ENCODE measurements at regions not wholly inside any gene's neighbourhood (a gene's known extent, or its start where the extent isn't known, plus 50 kb on each side); places are given as distances from the start of the nearest gene placed in this dataset.

DNA sequence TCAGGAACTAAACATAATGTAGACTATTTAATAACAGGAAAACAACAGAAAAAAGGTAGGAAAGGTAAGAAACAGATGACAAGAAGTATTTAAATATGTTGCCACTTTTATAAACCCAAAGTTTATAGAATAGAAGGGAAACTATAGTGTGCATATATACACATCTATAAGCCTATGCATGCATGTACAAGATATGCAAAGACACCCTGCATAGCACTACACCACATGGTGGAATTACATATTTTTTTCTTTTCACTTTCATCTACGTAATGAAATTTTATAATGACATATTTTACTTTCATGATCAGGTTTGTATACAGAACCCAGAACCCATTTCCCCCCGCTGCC, 136.8 kb downstream of the MEX3B start:
- DNase-seq (ENCODE audit: low read depth), result no peak
- Histone ChIP-seq H3K4me3 (ENCODE audit: low read depth, low read length) (no peak overlapping the region), H3K36me3 (ENCODE audit: control insufficient read depth, insufficient read depth, low read length) (no peaks in the 10 kb centered on the region), H3K27me3 (ENCODE audit: control insufficient read depth, insufficient read depth, low read length) (no peaks in the 10 kb centered on the region)
- no peak for FAIRE-seq
- TF ChIP-seq, protein P1, sequence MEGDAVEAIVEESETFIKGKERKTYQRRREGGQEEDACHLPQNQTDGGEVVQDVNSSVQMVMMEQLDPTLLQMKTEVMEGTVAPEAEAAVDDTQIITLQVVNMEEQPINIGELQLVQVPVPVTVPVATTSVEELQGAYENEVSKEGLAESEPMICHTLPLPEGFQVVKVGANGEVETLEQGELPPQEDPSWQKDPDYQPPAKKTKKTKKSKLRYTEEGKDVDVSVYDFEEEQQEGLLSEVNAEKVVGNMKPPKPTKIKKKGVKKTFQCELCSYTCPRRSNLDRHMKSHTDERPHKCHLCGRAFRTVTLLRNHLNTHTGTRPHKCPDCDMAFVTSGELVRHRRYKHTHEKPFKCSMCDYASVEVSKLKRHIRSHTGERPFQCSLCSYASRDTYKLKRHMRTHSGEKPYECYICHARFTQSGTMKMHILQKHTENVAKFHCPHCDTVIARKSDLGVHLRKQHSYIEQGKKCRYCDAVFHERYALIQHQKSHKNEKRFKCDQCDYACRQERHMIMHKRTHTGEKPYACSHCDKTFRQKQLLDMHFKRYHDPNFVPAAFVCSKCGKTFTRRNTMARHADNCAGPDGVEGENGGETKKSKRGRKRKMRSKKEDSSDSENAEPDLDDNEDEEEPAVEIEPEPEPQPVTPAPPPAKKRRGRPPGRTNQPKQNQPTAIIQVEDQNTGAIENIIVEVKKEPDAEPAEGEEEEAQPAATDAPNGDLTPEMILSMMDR (IDR thresholded peaks at IDR 0.05; ENCODE audit: insufficient read depth, low read length, severe bottlenecking), result no peak

DNA sequence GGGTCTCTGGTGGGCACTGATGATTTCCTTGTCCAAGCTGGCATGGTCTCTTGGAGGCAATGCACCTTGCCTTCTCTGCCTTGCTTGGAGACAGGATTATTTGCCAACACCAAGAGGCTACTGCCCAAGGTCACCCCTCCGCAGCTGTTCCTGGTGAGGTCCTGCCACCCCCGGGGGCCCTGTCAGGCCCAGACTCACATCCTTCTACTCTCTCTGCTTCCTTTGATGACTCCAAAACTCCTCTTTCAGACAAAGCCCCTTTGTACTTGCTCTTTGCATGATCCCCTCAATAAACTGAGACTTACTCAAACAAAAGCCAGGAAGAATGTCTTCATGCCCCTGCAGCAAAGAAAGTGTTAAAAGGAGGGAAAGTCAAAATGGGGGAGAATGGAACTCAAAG, 137.7 kb downstream of the MEX3B start:
- FAIRE-seq (no peak), DNase-seq (ENCODE audit: low read depth) (no peak)
- no peaks in the 10 kb centered on the region for H3K36me3 ChIP-seq (ENCODE audit: control insufficient read depth, insufficient read depth, low read length)

DNA sequence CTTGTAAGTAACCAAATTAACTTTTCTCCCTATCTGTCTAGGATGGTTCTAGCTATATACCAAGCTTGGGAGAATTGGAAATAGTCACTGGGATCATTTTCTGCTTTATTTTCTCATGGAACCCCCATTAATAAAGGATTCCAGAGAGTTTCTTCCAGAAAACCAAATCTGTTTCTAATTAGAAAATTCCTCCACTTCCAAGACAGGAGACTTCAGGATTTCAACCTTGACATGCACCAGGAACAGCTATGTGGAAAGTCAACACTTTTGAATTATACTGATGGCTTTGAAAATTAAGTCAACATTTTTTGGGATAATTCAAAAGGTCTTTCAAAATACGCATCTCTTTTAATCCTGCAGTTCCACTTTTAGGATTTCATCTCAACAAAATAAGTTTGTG, 138.3 kb downstream of the MEX3B start:
- DNase-seq (ENCODE audit: low read depth), result no peak
- FAIRE-seq, result no peak
- Histone ChIP-seq H3K4me3 (ENCODE audit: low read depth, low read length) (no peak overlapping the region), H3K36me3 (ENCODE audit: control insufficient read depth, insufficient read depth, low read length) (no peaks in the 10 kb centered on the region), H3K27me3 (ENCODE audit: control insufficient read depth, insufficient read depth, low read length) (no peaks in the 10 kb centered on the region)
- TF ChIP-seq, protein P1 (IDR thresholded peaks at IDR 0.05; ENCODE audit: insufficient read depth, low read length, severe bottlenecking), result no peak

More for the DNA sequence above, 137.7 kb downstream of the MEX3B start:
- TF ChIP-seq, protein P1 (IDR thresholded peaks at IDR 0.05; ENCODE audit: insufficient read depth, low read length, severe bottlenecking), result no peak
- Histone ChIP-seq H3K4me3 (ENCODE audit: low read depth, low read length) (no peak overlapping the region), H3K27me3 (ENCODE audit: control insufficient read depth, insufficient read depth, low read length) (no peaks in the 10 kb centered on the region)

DNA sequence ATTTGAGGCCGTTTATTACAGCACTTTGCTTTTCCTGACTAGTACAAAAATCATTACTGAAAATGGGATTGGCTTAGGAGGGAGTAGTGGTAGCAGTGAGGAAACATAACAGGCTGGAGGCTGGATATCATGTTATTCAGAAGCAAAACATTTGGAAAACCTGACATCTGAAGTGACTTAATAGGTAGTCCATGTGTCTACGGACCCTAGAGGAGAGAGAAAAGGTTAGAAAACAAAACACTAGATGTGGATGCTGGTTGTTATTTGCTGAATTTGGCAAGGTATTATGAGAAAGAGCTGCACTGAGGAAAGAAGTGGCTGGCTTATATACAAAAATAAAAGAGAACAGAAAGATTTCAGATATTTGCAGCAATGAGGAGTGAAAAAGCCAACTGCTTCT, 139.9 kb downstream of the MEX3B start:
- H3K27me3 ChIP-seq (ENCODE audit: control insufficient read depth, insufficient read depth, low read length), result no peaks in the 10 kb centered on the region
- no peak for FAIRE-seq
- no peak overlapping the region for H3K4me3 ChIP-seq (ENCODE audit: low read depth, low read length)
- TF ChIP-seq, protein P1 (IDR thresholded peaks at IDR 0.05; ENCODE audit: insufficient read depth, low read length, severe bottlenecking), result no peak
- DNase-seq (ENCODE audit: low read depth), result no peak
- no peaks in the 10 kb centered on the region for H3K36me3 ChIP-seq (ENCODE audit: control insufficient read depth, insufficient read depth, low read length)

DNA sequence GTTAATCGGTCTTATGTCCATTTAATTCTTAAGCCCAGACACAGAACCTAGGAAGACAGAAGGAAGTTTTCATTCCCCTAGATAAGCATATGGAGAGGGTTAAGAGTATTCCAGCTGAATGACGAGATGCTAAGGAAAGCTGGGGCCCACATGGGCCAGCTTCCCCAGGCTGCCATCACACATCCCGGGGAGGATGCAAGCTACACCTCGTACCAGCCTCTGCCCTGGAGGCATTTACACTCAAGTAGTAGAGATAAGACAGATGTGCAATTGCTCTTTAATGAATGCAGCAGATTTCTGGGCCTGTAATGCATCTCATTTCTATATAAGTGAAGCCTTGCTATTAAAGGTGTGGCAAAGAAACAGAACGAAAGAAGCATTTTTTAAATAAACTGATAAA, 144.5 kb downstream of the MEX3B start:
- TF ChIP-seq, protein P1 (IDR thresholded peaks at IDR 0.05; ENCODE audit: insufficient read depth, low read length, severe bottlenecking), result no peak
- no peak overlapping the region for H3K4me3 ChIP-seq (ENCODE audit: low read depth, low read length)
- no peaks in the 10 kb centered on the region for H3K27me3 ChIP-seq (ENCODE audit: control insufficient read depth, insufficient read depth, low read length)
- FAIRE-seq, result no peak
- no peaks in the 10 kb centered on the region for H3K36me3 ChIP-seq (ENCODE audit: control insufficient read depth, insufficient read depth, low read length)
- DNase-seq (ENCODE audit: low read depth), result no peak

DNA sequence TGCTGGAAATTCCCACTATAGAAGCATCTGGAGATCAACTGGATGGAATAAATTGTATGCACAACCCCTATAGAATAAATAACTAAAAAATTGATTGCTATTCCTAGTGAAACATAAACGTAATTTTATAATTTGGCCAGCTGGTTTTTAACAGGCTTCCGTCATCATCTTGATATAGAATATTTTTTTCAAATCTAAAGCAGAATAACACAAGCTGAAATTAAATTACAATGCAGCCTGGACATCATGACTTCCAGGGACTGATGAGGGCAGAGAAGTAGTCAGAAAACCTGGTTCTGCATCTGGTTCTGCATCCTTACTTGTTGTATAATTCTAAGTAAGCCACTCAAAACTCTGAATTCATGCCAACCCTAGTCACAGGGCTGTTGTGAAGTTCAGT, 146.1 kb downstream of the MEX3B start:
- Histone ChIP-seq H3K27me3 (ENCODE audit: control insufficient read depth, insufficient read depth, low read length) (no peaks in the 10 kb centered on the region), H3K36me3 (ENCODE audit: control insufficient read depth, insufficient read depth, low read length) (no peaks in the 10 kb centered on the region), H3K4me3 (ENCODE audit: low read depth, low read length) (no peak overlapping the region)
- FAIRE-seq (no peak), DNase-seq (ENCODE audit: low read depth) (no peak)
- TF ChIP-seq, protein P1 (IDR thresholded peaks at IDR 0.05; ENCODE audit: insufficient read depth, low read length, severe bottlenecking), result no peak

Measured in bronchial epithelial cell (primary cell).